Astrocyte of the cerebellum (primary cell): ENCODE measurements at regions not wholly inside any gene's neighbourhood (a gene's known extent, or its start where the extent isn't known, plus 50 kb on each side); places are given as distances from the start of the nearest gene placed in this dataset.

Experiments used
- DNase-seq: peaks from one replicate; pipeline ENCODE4 v3.0.0-alpha.2; 2011; ENCODE audit warnings: low read depth
- H3K4me3 ChIP-seq: 2 replicates; pipeline ENCODE4 v1.5.1; 2011; ENCODE audit warnings: mild to moderate bottlenecking, low read depth, low read length, moderate library complexity
- CTCF ChIP-seq: IDR thresholded peaks from 2 replicates; pipeline ENCODE4 v1.5.1; 2012; ENCODE audit warnings: low read length, low read depth, moderate library complexity, mild to moderate bottlenecking; ENCODE audit errors: missing control alignments
- in situ Hi-C: cut with HindIII; loops from 2 replicates; pipeline ENCODE4 v1.10.0; 2017; ENCODE audit warnings: low sequenced_read_pairs

- no peak for DNase-seq
- TF ChIP-seq CTCF = no peak
- H3K4me3 ChIP-seq = no peak overlapping the region
- in situ Hi-C loops = no loop called here
Observed at GRCh38 chr2:5121642-5122041, 570.5 kb upstream of the SOX11 start.

GRCh38 chr2:5123582-5124196 lies 568.5 kb upstream of the SOX11 start:
- no peak for TF ChIP-seq CTCF
- DNase-seq = no peak
- H3K4me3 ChIP-seq = no peak overlapping the region
- in situ Hi-C loops = no loop called here

- DNase-seq = no peak
- in situ Hi-C loops = no loop called here
- no peak overlapping the region for H3K4me3 ChIP-seq
- TF ChIP-seq CTCF = no peak
Observed at GRCh38 chr2:5125017-5125730, 567.0 kb upstream of the SOX11 start.

- in situ Hi-C loops = no loop called here
- TF ChIP-seq CTCF = no peak
Observed at GRCh38 chr2:5132281-5132680, 559.9 kb upstream of the SOX11 start.

GRCh38 chr2:5140347-5140746 lies 551.8 kb upstream of the SOX11 start:
- no peak overlapping the region for H3K4me3 ChIP-seq
- no peak for TF ChIP-seq CTCF
- DNase-seq = no peak
- in situ Hi-C loops = no loop called here

More at GRCh38 chr2:5132281-5132680, 559.9 kb upstream of the SOX11 start:
- DNase-seq = no peak
- no peak overlapping the region for H3K4me3 ChIP-seq

- in situ Hi-C loops = no loop called here
- H3K4me3 ChIP-seq = no peak overlapping the region
- no peak for TF ChIP-seq CTCF
- DNase-seq = no peak
Observed at GRCh38 chr2:5144159-5144558, 548.0 kb upstream of the SOX11 start.
